ENCODE measurements at regions not wholly inside any gene's neighbourhood (a gene's known extent, or its start where the extent isn't known, plus 50 kb on each side); places are given as distances from the start of the nearest gene placed in this dataset.

- TF ChIP-seq CTCF (IDR thresholded peaks at IDR 0.05; ENCODE audit: low read length) (no peak), EZH2 (optimal IDR thresholded peaks at IDR 0.05; ENCODE audit: low read depth, low read length) (no peak)
These were observed 398.1 kb downstream of the KCNJ18 start for GRCh38 chr17:22090263-22090935.
